ENCODE measurements at regions not wholly inside any gene's neighbourhood (a gene's known extent, or its start where the extent isn't known, plus 50 kb on each side); places are given as distances from the start of the nearest gene placed in this dataset.

DNA sequence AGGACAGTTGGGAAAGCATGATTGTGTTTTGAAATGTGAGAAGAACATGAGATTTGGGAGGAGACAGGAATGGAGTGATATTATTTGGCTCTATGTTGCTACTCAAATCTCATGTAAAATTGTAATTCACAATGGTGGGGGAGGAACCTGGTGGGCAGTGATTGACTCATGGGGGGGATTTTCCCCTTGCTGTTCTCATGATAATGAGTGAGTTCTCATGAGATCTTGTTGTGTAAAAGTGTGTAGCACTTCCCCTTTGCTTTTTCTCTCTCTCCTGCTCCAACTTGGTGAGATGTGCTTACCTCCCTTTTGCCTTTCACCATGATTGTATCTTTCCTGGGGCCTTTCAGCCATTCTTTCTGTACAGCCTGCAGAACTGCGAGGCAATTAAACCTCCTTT is 1261.0 kb upstream of the ATXN8OS start:
- DNase-seq, result no peak
- 60 to 64% methylated on average over 1 of the region's 1 CpG for WGBS, 2 donors

DNA sequence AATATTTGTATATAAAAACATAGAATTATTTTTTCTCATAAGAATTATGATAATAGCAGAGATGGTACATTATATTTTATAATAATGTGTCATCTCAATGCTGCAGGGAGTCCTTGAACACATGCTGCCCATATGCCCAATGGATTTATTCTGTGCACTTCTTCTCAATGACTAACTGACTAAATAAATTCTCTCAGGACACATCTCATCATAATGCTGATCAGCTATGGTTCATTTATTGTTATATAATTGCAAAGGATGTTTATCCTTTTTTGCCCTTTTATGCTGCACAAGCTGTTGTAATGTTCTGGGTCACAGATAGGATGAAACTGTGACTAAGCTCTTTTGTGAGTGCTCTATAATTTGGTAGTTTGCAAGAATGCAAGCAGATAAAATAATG is 1273.3 kb upstream of the ATXN8OS start:
- ATAC-seq (no peak), DNase-seq (no peak)
- Histone ChIP-seq H3K4me1 (no peaks in the 10 kb centered on the region), H3K36me3 (no peaks in the 10 kb centered on the region), H3K9me3 (peaks cover 0 to 8% (median 0%) of the 10 kb centered on the region in 11 donors), H3K27me3 (no peaks in the 10 kb centered on the region), H3K4me3 (no peak overlapping the region), H3K27ac (no peak overlapping the region)
- intact Hi-C loops (cut with DNase I), result no loop called here
- TF ChIP-seq, protein P1, sequence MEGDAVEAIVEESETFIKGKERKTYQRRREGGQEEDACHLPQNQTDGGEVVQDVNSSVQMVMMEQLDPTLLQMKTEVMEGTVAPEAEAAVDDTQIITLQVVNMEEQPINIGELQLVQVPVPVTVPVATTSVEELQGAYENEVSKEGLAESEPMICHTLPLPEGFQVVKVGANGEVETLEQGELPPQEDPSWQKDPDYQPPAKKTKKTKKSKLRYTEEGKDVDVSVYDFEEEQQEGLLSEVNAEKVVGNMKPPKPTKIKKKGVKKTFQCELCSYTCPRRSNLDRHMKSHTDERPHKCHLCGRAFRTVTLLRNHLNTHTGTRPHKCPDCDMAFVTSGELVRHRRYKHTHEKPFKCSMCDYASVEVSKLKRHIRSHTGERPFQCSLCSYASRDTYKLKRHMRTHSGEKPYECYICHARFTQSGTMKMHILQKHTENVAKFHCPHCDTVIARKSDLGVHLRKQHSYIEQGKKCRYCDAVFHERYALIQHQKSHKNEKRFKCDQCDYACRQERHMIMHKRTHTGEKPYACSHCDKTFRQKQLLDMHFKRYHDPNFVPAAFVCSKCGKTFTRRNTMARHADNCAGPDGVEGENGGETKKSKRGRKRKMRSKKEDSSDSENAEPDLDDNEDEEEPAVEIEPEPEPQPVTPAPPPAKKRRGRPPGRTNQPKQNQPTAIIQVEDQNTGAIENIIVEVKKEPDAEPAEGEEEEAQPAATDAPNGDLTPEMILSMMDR (IDR thresholded peaks at IDR 0.05), result no peak

More for the DNA sequence above, 1261.0 kb upstream of the ATXN8OS start:
- H3K27ac ChIP-seq, result no peak overlapping the region
- intact Hi-C loops (cut with DNase I), result no loop called here
- H3K9me3 ChIP-seq, result peaks cover 0 to 36% (median 0%) of the 10 kb centered on the region in 11 donors
- H3K4me1 ChIP-seq, result no peaks in the 10 kb centered on the region
- no peaks in the 10 kb centered on the region for H3K27me3 ChIP-seq
- no peak for ATAC-seq
- H3K4me3 ChIP-seq, result no peak overlapping the region
- TF ChIP-seq, protein P1 (IDR thresholded peaks at IDR 0.05), result no peak
- no peaks in the 10 kb centered on the region for H3K36me3 ChIP-seq

DNA sequence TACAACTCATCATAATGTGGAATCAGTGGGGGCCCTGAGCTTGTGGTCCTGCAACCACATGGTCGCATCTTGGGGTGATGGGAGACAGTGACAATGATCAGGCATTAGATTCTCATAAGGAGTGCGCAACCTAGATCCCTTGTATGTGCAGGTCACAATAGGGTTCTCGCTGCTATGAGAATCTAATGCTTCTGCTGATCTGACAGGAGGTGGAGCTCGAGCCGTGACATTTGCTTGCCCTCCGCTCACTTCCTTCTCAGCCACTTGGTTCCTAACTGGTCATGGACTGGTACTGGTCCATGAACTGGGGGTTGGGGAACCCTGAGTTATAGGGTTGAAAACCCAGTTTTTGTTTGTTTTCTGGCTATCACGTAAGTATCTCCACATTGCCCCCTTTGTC is 1290.9 kb upstream of the ATXN8OS start:
- TF ChIP-seq, protein P1 (IDR thresholded peaks at IDR 0.05), result no peak
- Histone ChIP-seq H3K36me3 (no peaks in the 10 kb centered on the region), H3K4me1 (no peaks in the 10 kb centered on the region), H3K27me3 (no peaks in the 10 kb centered on the region), H3K27ac (no peak overlapping the region), H3K4me3 (no peak overlapping the region), H3K9me3 (peaks cover 0 to 6% (median 0%) of the 10 kb centered on the region in 11 donors)
- intact Hi-C loops (cut with DNase I), result no loop called here
- 91 to 92% methylated on average over 7 of the region's 7 CpGs for WGBS, 2 donors
- no peak for ATAC-seq
- DNase-seq, result no peak

DNA sequence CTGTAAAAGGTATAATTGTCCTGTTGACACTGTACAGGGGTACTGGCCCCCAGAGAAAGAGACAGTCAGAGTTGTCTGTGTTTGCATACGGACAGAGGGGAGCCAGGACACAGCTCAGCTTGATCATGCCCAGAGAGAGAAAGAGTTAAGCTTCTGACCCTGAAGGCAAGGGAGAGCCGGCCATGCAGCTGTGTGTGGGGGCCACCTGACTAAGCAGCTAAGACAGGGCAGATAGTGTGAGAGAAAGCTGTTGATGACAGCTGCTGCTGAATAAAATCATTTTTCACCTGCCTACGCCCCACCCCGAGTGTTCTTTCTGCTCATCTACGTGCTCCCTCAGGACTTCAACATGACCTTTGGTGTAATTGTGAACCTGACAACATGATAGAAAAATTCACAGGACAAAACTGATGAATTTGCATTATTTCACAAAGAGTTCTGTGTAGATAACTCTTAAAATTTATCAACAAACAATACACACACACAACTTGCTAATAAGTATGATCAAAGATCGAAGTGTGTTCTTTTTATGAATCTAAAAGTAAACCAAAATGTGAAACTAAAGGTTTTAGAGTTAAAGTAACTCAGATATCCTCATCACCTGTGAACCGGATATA is 1294.3 kb upstream of the ATXN8OS start:
- H3K27me3 ChIP-seq, result no peaks in the 10 kb centered on the region
- H3K9me3 ChIP-seq, result no peaks in the 10 kb centered on the region
- no peaks in the 10 kb centered on the region for H3K4me1 ChIP-seq
- no peak for DNase-seq
- intact Hi-C loops (cut with DNase I), result no loop called here
- WGBS, 2 donors, result 37 to 39% methylated on average over 7 of the region's 7 CpGs
- ATAC-seq, result no peak
- TF ChIP-seq, protein P1 (IDR thresholded peaks at IDR 0.05), result no peak
- H3K36me3 ChIP-seq, result no peaks in the 10 kb centered on the region
- H3K27ac ChIP-seq, result no peak overlapping the region
- no peak overlapping the region for H3K4me3 ChIP-seq

Data from heart right ventricle (tissue), 16 donors.